Natural killer cell (primary cell): ENCODE measurements at regions not wholly inside any gene's neighbourhood (a gene's known extent, or its start where the extent isn't known, plus 50 kb on each side); places are given as distances from the start of the nearest gene placed in this dataset.
"Not testable (repeated sequence)": the region's sequence is repeated elsewhere in the genome, so short reads cannot be mapped to it uniquely, and the experiment has no call there.

Experiments used
- ATAC-seq, 3 donors: fragments of 150-1000 bp in 2 of 3; fragments of 200-7000 bp in 1 of 3; cut with Tn5 transposase; 1 replicate in 1 of 3; 2 replicates in 2 of 3; pipeline ENCODE4 v1.10.0; 2021; ENCODE audit warnings: mild to moderate bottlenecking in 2 of 3, moderate library complexity in 2 of 3
- DNase-seq, 2 donors: peaks; one replicate each; pipeline versions ENCODE4 v3.0.0 to v3.0.0-alpha.2; 2013 to 2021; ENCODE audit warnings: mixed read lengths in 1 of 2
- H3K27ac ChIP-seq: one replicate; pipeline ENCODE4 v1.5.1; 2013; ENCODE audit warnings: mild to moderate bottlenecking, low read length
- H3K27me3 ChIP-seq: one replicate; pipeline ENCODE4 v1.6.1; 2013; ENCODE audit warnings: low read length; ENCODE audit not compliant: control insufficient read depth, insufficient read depth
- H3K36me3 ChIP-seq: one replicate; pipeline ENCODE4 v1.6.1; 2013; ENCODE audit warnings: low read length; ENCODE audit not compliant: control insufficient read depth, insufficient read depth
- H3K4me1 ChIP-seq: one replicate; pipeline ENCODE4 v1.6.1; 2013; ENCODE audit warnings: low read length; ENCODE audit not compliant: control insufficient read depth, insufficient read depth
- H3K4me3 ChIP-seq: one replicate; pipeline ENCODE4 v1.5.1; 2013; ENCODE audit warnings: low read length
- H3K9me3 ChIP-seq: one replicate; pipeline ENCODE4 v1.6.1; 2013; ENCODE audit warnings: low read length; ENCODE audit not compliant: control insufficient read depth, insufficient read depth
- H3K27ac Mint-ChIP-seq, 2 donors: one replicate each; pipeline ENCODE4 v1.8.0; 2022; ENCODE audit warnings: mild to moderate bottlenecking in 2 of 2, mixed read lengths in 2 of 2, moderate library complexity in 1 of 2
- H3K27me3 Mint-ChIP-seq, 2 donors: one replicate each; pipeline ENCODE4 v1.8.0; 2022; ENCODE audit warnings: low read depth in 2 of 2, mixed read lengths in 2 of 2
- H3K36me3 Mint-ChIP-seq: one replicate; pipeline ENCODE4 v1.8.0; 2022; ENCODE audit warnings: mixed read lengths
- H3K4me1 Mint-ChIP-seq, 2 donors: one replicate each; pipeline ENCODE4 v1.8.0; 2022; ENCODE audit warnings: mixed read lengths in 2 of 2
- H3K4me3 Mint-ChIP-seq: one replicate; pipeline ENCODE4 v1.8.0; 2022; ENCODE audit warnings: mild to moderate bottlenecking, moderate library complexity, mixed read lengths
- H3K9me3 Mint-ChIP-seq, 2 donors: one replicate each; pipeline ENCODE4 v1.8.0; 2022; ENCODE audit warnings: mixed read lengths in 2 of 2
- CTCF ChIP-seq: fragments of 200-600 bp; IDR thresholded peaks from one replicate; pipeline ENCODE4 v1.8.0; 2022; ENCODE audit warnings: antibody characterized with exemption
- WGBS: methylation state at CpG from one replicate; pipeline ENCODE4 v1.1.7; 2013; ENCODE audit warnings: missing lambda C conversion rate; ENCODE audit not compliant: insufficient coverage; 5-methylcytosine and 5-hydroxymethylcytosine counted together
- intact Hi-C: fragments of 100-400 bp; cut with micrococcal nuclease; formaldehyde crosslinking; loops from one replicate; pipeline ENCODE4 v1.14.2; 2022

GRCh38 chr4:169934794-169935429 lies 91.3 kb downstream of the MFAP3L start:
- no peaks in the 10 kb centered on the region for H3K9me3 Mint-ChIP-seq
- no peak overlapping the region for H3K4me3 Mint-ChIP-seq
- DNase-seq (no peak), ATAC-seq (no peak)
- no peaks in the 10 kb centered on the region for H3K27me3 Mint-ChIP-seq
- H3K27me3 ChIP-seq, result no peaks in the 10 kb centered on the region
- no peaks in the 10 kb centered on the region for H3K36me3 Mint-ChIP-seq
- no peaks in the 10 kb centered on the region for H3K9me3 ChIP-seq
- H3K4me3 ChIP-seq, result no peak overlapping the region
- H3K27ac ChIP-seq, result no peak overlapping the region
- TF ChIP-seq CTCF, result no peak
- H3K36me3 ChIP-seq, result no peaks in the 10 kb centered on the region
- no peaks in the 10 kb centered on the region for H3K4me1 ChIP-seq
- no peaks in the 10 kb centered on the region for H3K4me1 Mint-ChIP-seq
- H3K27ac Mint-ChIP-seq, result no peak overlapping the region
- intact Hi-C loops, result no loop called here
- 85% methylated on average over 5 of the region's 5 CpGs for WGBS

DNA sequence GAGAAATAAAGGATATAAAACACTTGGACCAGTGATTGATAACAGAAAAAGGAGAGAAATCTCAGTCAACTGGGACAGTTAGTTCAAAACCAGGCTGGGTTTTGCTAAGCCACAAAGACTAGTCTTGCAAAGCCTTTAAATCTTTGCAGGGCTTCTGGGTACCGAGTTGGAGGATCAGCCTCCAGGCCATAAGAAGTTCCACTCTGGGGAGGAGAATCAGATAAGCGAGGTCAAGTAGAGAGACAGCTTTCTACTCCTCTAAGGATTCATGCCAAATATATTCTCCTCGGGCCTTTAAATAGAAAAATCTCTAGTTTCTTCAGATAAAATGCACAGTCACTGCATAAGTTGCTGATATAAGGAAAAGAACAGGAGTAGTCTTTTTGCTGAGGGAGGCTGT lies 92.7 kb downstream of the MFAP3L start:
- Histone ChIP-seq H3K36me3 (no peaks in the 10 kb centered on the region), H3K9me3 (no peaks in the 10 kb centered on the region)
- no peak for TF ChIP-seq CTCF

GRCh38 chr4:169931964-169932363 lies 94.2 kb downstream of the MFAP3L start:
- Histone ChIP-seq H3K4me1 (no peaks in the 10 kb centered on the region), H3K27ac (no peak overlapping the region), H3K9me3 (no peaks in the 10 kb centered on the region), H3K27me3 (no peaks in the 10 kb centered on the region), H3K4me3 (no peak overlapping the region), H3K36me3 (no peaks in the 10 kb centered on the region)
- Mint-ChIP-seq H3K27ac (no peak overlapping the region), H3K9me3 (no peaks in the 10 kb centered on the region), H3K4me3 (no peak overlapping the region), H3K36me3 (no peaks in the 10 kb centered on the region), H3K4me1 (no peaks in the 10 kb centered on the region), H3K27me3 (peaks cover 2 to 5% of the 10 kb centered on the region in 2 donors)
- ATAC-seq (no peak), DNase-seq (no peak)
- TF ChIP-seq CTCF, result no peak
- WGBS, result 86% methylated on average over 3 of the region's 3 CpGs
- intact Hi-C loops, result no loop called here

More for the DNA sequence above, 92.7 kb downstream of the MFAP3L start:
- ATAC-seq, result no peak
- no peak for DNase-seq
- H3K4me1 Mint-ChIP-seq, result no peaks in the 10 kb centered on the region
- no peaks in the 10 kb centered on the region for H3K27me3 Mint-ChIP-seq
- intact Hi-C loops, result no loop called here
- no peak overlapping the region for H3K4me3 ChIP-seq
- H3K9me3 Mint-ChIP-seq, result no peaks in the 10 kb centered on the region
- no peak overlapping the region for H3K27ac ChIP-seq
- no peaks in the 10 kb centered on the region for H3K36me3 Mint-ChIP-seq
- no peak overlapping the region for H3K27ac Mint-ChIP-seq
- no peak overlapping the region for H3K4me3 Mint-ChIP-seq
- WGBS, result 72% methylated on average over 2 of the region's 3 CpGs
- H3K4me1 ChIP-seq, result no peaks in the 10 kb centered on the region
- no peaks in the 10 kb centered on the region for H3K27me3 ChIP-seq

DNA sequence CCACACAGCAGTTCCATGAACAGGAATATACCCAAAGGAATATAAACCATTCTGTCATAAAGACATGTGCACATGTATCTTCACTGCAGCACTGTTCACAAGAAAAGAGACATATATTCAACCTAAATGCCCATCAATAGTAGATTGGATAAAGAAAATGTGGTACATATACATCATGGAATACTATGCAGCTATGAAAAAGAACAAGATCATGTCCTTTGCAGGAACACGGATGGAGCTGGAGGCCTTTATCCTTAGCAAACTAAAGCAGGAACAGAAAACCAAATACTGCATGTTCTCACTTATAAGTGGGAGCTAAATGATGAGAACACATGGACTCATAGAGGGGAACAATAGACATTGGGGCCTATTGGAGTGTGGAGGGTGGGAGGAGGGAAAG lies 95.4 kb downstream of the MFAP3L start:
- H3K27me3 ChIP-seq, intact Hi-C loops, H3K9me3 Mint-ChIP-seq, H3K4me3 Mint-ChIP-seq, H3K4me1 Mint-ChIP-seq, H3K9me3 ChIP-seq, H3K27ac Mint-ChIP-seq, H3K4me1 ChIP-seq, ATAC-seq, H3K27ac ChIP-seq, H3K36me3 ChIP-seq, H3K4me3 ChIP-seq, DNase-seq, H3K27me3 Mint-ChIP-seq, H3K36me3 Mint-ChIP-seq: not testable (repeated sequence)
- 86% methylated on average over 1 of the region's 1 CpG for WGBS
